ENCODE measurements at regions not wholly inside any gene's neighbourhood (a gene's known extent, or its start where the extent isn't known, plus 50 kb on each side); places are given as distances from the start of the nearest gene placed in this dataset.

DNA sequence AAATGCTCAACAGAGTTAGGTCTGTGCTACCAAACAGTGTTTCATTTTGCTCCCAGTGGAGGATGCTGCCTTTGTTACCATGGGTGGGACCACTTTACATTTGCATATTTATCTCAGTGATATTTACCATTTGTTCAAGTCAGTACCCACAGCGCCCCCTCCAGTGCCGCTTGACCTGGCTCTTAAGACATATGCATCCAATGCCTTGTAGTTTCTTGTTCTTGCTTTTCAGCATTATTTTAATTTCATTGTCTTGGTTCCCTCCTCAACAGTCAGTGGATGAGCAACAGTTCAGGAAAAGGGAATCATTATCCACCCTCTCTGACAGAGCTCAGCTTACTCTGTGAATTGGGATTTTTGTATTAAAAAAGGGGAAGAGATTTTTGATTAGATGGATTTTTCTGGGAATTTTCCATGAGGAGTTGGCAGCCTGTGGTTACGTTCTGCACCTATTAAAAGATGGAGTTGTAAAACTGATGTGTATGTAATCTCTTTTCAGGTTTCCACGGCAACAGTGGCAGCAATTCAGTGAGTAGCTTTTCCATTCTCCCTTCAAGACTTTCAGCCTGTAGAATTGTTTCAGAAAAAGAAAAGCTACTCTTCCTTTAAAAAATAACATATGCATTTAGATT, 240.5 kb upstream of the DAAM1 start:
- no peak for DNase-seq (ENCODE audit: low spot score)

GRCh38 chr14:58950555-58950954, 237.9 kb upstream of the DAAM1 start:
- no peak for DNase-seq (ENCODE audit: low spot score)

GRCh38 chr14:58951143-58951542, 237.3 kb upstream of the DAAM1 start:
- DNase-seq (ENCODE audit: low spot score) = no peak

DNA sequence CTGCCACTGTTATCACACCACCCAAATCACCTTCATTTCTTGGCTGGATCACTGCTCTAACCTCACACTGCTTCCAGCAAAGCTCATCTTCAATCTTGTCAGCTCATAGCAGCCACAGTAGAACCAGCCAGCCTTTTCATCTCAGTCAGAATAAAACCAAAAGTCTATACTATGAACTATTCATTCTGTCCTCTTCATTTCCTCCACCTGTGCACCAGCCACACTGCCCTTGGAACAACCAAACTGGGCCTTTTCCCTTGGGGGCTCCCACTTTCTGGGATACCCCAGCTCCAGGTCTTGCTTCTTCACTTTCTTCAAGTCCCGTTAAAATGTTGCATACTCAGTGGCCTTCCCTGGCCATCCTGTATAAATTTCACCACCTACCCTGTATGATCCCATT, 234.4 kb upstream of the DAAM1 start:
- no peak for DNase-seq (ENCODE audit: low spot score)

- no peak for DNase-seq (ENCODE audit: low spot score)
Observed at GRCh38 chr14:58954901-58955861, 233.3 kb upstream of the DAAM1 start.

DNA sequence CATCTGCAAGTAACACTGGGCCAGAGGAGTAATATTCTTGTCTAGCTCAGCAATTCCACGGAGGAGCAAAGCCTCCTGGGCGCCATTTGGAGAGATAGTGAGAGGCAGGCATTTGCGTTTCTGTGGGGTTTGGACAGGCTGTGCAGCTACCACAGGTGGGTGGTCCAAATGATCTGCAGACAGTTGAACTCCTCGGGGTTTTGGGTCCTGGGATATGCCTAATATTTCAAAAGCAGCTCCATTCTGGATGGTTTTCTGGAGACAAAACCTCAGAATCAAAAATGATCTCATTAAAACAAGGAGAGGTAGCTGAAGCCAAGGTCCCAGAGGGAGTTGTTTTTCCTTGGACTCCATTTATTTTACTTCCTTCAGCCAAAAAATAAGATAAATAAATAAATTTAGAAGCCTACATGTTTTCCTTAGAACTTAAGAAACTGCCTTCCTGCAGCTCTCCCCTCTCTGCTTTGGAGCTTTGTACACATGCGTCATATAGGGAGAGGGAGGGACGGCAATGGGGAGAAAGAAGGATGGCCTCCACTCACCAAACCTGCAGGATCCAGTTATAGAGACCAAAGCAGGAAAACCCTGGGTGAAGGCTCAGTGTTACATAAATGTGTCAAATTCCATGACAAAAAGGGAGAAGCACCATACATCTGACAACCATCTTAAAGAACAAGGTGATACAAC, 227.3 kb upstream of the DAAM1 start:
- no peak for DNase-seq (ENCODE audit: low spot score)

DNA sequence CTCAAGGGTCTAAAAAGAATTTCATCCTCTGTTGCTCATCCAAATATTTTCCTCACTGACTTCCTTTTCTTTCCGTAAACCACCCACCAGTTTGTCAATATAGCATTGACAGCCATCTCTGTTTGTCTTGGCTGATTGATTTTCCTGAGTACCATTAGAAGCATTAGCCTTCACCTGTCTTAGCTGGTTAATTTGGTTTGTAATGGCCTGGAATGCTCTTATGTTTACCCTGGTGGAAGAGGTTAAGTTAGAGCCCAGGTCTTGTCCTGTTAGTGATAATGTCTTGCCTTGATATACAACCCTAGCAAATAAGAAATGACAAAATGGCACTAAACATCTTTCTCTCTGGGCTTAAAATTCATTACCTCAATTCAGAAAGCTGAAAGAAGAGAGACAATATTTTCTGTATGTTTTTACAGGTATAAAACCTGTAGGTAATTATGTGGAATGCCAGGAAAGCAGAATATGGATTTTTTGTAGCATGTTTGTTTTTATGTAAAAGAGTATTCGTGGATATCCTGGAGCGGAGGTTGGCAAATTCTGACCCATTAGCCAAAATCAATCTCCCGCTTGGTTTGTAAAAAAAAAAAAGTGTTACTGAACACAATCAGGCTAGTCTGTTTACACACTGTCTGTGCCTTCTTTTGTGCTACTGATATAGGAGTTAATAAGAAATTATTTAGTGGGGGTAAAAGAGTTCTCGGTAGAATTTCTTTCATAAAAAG, 224.4 kb upstream of the DAAM1 start:
- DNase-seq (ENCODE audit: low spot score) = no peak

GRCh38 chr14:58964598-58964928, 223.9 kb upstream of the DAAM1 start:
- DNase-seq (ENCODE audit: low spot score) = no peak

GRCh38 chr14:58965601-58966000, 222.9 kb upstream of the DAAM1 start:
- DNase-seq (ENCODE audit: low spot score) = no peak

DNA sequence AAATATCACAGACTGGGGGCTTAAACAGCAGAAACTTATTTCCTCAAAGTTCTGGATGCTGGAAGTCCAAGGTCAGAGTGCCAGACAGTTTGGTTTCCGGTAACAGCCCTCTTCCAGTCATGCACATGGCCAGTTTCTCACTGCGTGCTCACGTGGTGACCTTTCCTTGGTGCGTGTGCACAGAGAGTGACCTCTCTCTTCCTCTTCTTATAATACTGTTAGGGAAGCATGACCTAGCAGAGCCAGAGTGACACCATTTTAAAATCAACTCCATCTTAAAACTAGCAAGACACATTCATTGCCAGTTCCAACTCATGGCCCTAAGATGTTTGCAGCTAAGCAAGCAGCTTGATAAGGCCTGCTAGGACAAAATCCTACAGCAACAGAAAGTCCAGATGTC, 221.5 kb upstream of the DAAM1 start:
- no peak for DNase-seq (ENCODE audit: low spot score)

DNA sequence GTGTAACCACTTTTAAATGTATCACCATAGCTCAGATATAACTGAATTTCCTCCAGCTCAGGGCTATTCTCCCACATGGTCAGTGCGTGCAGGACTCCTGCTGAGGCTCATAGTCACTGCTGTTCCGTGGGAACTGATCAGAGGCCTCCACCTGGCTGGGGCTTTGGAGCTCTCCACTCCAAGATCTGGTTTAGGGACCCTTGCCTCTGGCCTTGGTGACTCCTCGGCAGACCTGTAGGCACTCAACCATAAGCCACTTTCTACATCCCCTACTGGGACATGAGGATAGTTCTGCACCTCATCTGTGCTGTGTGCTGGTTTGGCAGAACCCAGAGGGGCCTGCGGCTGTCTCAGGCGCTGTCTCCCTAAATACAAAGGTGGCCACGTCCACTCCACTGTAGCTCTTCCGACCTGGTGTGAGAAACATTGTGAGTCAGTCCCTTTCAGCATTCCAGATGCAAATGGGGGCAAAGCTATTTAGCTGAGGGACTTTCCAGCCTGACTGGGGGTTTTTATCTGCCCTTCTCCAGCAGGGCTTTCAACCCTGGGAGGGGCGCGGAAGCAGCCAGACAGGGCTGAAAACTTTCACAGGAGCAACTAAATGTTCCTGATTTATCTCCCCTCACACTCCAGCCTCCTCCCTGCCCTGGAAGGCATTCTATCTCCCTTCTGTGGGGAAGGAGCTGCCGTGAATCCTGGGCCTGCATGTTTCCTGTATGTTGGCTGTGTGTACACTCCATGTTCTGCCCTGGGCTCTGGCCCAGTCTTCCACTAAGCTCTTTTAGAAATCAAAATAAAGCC, 218.3 kb upstream of the DAAM1 start:
- DNase-seq (ENCODE audit: low spot score) = no peak

DNA sequence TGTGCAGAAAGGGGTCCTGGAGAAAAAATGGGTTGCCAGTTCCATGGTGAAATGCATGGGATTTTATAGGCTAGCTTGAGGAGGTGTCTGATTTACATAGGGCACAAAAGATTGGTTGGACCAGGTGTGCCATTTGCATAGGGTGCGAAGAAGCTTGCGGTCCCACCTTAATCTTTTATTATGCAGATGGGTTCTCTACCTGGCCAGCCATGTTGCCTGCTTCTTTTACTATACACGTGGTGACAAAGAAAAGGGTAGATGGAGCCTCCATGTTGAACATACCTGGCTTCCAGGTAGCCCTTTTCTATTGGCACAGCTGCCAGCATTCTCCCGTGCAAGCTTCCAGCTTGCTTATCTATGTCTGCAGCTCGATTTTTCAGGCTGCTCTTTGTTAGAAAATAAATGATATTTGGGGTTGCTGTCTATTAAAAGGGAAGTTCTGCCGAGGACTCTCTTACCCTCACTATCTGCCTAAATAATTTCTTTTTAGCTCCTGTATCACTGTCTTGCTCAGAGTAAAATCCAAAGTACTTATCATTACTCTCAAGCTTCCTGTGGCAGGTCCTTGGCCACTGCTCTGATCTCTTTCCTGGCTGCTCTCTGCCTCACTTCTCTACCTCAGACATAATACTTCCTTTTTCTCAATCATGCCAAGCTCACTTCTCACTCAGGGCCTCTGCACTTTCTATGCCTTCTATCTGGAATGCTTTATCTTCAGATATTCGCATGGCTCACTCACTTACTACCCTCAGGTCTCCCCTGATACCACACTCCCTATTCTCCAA, 216.0 kb upstream of the DAAM1 start:
- no peak for DNase-seq (ENCODE audit: low spot score)

DNA sequence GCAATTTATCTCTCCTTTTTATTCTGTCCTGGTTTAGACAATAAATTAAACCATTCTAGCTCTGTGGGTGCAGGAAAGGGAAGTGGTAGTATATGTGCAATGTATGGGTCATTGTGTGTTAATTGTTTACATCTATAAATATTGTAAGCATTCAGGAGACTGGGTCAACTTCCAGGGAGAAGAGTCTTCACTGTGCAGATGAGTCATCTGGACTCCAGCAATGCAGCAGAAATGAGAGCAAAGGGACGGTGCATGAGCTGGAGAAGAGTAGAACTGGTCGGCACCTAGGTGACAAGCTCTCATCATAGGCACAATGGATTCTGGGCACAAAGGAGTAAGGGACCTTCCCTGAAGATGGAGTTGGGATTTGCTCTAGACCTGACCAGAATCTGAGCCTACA, 211.1 kb upstream of the DAAM1 start:
- DNase-seq (ENCODE audit: low spot score) = no peak

DNA sequence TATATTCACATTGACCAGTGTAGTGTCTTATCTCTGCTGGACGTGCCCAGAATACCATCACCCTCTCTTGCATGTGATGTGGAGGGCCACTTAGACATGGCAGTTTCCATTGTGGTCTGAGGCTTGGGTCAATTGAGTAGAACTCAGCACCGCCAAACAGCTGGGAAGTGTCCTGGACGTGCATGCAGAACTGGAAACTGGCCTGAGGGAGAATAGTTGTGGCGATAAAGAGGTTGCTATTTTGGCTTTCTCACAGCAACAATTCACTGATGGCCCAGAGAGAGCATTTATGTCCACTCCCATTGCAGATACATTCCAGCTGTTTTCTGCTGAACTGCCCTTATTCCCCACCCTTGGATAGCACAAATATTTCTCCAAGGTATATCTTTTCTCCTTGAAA, 210.1 kb upstream of the DAAM1 start:
- DNase-seq (ENCODE audit: low spot score) = no peak

DNA sequence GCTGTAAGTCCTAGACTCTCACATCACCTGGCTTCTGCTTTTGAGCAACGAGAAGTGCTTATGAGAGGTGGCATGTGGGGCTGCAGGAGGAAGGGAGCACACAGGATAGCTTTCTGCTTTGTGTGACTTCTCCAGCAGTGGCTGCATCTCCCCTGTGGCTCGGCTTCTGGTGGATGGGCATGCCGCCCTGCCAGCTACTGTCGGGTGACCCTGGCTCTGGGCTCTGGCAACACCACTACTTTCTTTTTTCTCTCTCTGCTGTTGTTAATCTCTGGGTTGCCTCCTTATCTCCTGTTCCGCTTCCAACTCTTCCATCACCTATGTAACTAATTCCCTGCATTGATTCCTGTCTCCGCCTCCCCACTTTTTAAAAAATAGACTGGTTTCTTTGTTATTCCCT, 209.1 kb upstream of the DAAM1 start:
- DNase-seq (ENCODE audit: low spot score) = no peak

DNA sequence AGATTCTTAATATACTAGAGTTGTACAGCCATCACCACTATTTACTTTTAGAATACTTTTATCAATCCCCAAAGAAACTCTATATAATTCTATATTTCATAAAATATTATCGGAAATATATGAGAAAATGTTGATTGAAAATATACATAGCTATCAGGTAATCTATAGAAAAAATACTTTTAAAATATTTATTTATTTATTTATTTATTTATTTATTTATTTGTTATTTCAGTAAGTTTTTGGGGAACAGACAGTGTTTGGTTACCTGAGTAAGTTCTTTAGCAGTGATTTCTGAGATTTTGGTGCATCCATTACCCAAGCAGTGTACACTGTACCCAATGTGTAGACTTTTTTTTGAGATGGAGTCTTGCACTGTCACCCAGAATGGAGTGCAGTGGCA, 206.6 kb upstream of the DAAM1 start:
- no peak for DNase-seq (ENCODE audit: low spot score)

DNA sequence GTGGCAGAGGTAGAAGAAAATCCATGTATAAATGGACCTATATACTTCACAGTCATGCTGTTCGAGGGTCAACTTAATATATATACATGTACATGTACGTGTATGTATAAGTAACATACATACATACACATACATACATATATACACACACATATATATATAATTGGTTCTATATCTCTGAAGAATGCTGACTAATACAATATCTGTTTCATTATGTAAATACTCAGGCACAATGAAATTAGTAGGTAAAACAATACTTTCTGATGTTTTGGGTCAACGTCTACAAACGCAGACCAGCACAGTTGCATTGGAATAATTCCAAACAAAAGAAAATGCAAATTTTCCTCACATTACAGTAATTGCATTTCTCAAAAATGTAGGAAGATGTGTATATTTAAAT, 202.7 kb upstream of the DAAM1 start:
- no peak for DNase-seq (ENCODE audit: low spot score)

- no peak for DNase-seq (ENCODE audit: low spot score)
Observed at GRCh38 chr14:58987591-58987990, 200.9 kb upstream of the DAAM1 start.

DNA sequence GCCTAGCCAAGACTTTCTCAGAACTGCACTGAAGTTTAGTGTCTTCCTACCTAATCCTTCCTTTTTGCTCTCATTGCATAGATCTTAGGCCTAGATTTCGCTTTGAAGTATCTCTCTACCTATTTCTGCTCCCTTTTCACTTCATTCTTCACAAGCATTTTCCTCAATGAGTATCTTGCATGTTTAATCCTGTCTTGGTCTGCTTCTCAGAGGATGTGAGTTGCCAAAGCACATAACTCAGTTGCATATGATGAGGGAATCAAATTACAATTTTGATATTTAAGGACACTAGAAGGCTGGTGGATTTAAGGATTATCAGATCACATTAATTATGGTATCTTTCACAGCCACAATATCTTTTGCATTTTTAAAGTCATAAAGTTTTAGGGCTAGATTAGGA, 195.5 kb upstream of the DAAM1 start:
- DNase-seq (ENCODE audit: low spot score) = no peak

GRCh38 chr14:58994130-58994529, 194.3 kb upstream of the DAAM1 start:
- DNase-seq (ENCODE audit: low spot score) = no peak

DNA sequence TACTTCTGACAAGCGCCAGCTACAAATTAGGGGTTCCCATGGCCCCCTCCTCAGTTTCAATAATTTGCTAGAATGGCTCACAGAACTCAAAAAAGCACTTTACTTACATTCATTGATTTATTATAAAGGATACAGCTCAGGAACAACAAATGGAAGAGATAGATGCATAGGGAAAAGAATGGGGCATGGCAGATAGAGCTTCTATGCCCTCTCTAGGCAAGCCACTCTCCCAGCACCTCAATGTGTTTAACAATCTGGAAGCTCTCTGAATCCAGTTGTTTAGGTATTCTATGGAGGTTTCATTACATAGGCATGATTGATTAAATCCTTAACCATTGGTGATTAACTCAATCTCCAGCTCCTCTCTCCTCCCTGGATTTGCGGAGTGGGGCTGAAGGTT, 184.5 kb upstream of the DAAM1 start:
- DNase-seq (ENCODE audit: low spot score) = no peak
